ENCODE measurements at regions not wholly inside any gene's neighbourhood (a gene's known extent, or its start where the extent isn't known, plus 50 kb on each side); places are given as distances from the start of the nearest gene placed in this dataset.

- TF ChIP-seq CTCF (IDR thresholded peaks at IDR 0.05; ENCODE audit: insufficient read depth, low read length, poor library complexity, severe bottlenecking), result no peak
- no peak for TF ChIP-seq EZH2phosphoT487 (conservative IDR thresholded peaks at IDR 0.05; ENCODE audit: low read length)
Observed at GRCh38 chr15:46039703-46040102, 404.9 kb downstream of the SQOR start.

Data from SU-DHL-6 (cell line).